Common myeloid progenitor, CD34-positive (primary cell): ENCODE measurements at regions not wholly inside any gene's neighbourhood (a gene's known extent, or its start where the extent isn't known, plus 50 kb on each side); places are given as distances from the start of the nearest gene placed in this dataset.
"Not testable (repeated sequence)": the region's sequence is repeated elsewhere in the genome, so short reads cannot be mapped to it uniquely, and the experiment has no call there.

Experiments
- CTCF ChIA-PET: fragments of 350-600 bp; sonication (Branson Sonifier 250); formaldehyde crosslinking; loops from one replicate; lab custom pipeline; 2021; ENCODE audit warnings: antibody characterized with exemption; lab: Charles Lee
- POLR2A ChIA-PET: fragments of 350-600 bp; sonication (Branson Sonifier 250); formaldehyde crosslinking; loops from one replicate; lab custom pipeline; 2021; ENCODE audit warnings: antibody characterized with exemption; lab: Charles Lee
- DNase-seq, 3 donors: peaks; one replicate each; pipeline versions ENCODE4 v3.0.0 to v3.0.0-alpha.2; 2013
- H3K27ac ChIP-seq, 2 experiments: 1 replicate in 1 of 2; 2 replicates in 1 of 2; pipeline ENCODE4 v1.7.0; 2013; ENCODE audit warnings: inconsistent platforms in 2 of 2, low read length in 2 of 2, mild to moderate bottlenecking in 2 of 2, low read depth in 1 of 2, moderate library complexity in 1 of 2; ENCODE audit not compliant: severe bottlenecking in 2 of 2, insufficient read depth in 1 of 2, poor library complexity in 1 of 2
- H3K27me3 ChIP-seq, 5 experiments: replicated peaks in 2 of 5; 1 replicate in 3 of 5; 2 replicates in 2 of 5; pipeline versions ENCODE4 v1.6.1 to v1.7.0; 2013; ENCODE audit warnings: low read length in 4 of 5, mild to moderate bottlenecking in 2 of 5, moderate library complexity in 2 of 5, inconsistent platforms in 1 of 5; ENCODE audit not compliant: insufficient read depth in 5 of 5, control insufficient read depth in 4 of 5
- H3K36me3 ChIP-seq, 4 experiments: 1 replicate in 2 of 4; 2 replicates in 2 of 4; pipeline versions ENCODE4 v1.6.1 to v1.7.0; 2013; ENCODE audit warnings: low read length in 3 of 4, control low read depth in 1 of 4, mild to moderate bottlenecking in 1 of 4; ENCODE audit not compliant: control insufficient read depth in 4 of 4, insufficient read depth in 4 of 4
- H3K4me1 ChIP-seq, 4 experiments: 1 replicate in 3 of 4; 2 replicates in 1 of 4; pipeline versions ENCODE4 v1.6.1 to v1.7.1; 2013; ENCODE audit warnings: low read length in 3 of 4, mild to moderate bottlenecking in 3 of 4, control low read depth in 1 of 4, inconsistent platforms in 1 of 4, moderate library complexity in 1 of 4; ENCODE audit not compliant: control insufficient read depth in 4 of 4, insufficient read depth in 4 of 4; ENCODE audit errors: control extremely low read depth in 1 of 4
- H3K4me3 ChIP-seq, 7 experiments: 1 replicate in 4 of 7; 2 replicates in 3 of 7; pipeline versions ENCODE4 v1.5.1 to v1.7.0; 2013; ENCODE audit warnings: mild to moderate bottlenecking in 7 of 7, low read length in 6 of 7, moderate library complexity in 6 of 7, inconsistent platforms in 2 of 7, low read depth in 2 of 7, control low read depth in 1 of 7; ENCODE audit not compliant: insufficient read depth in 4 of 7, control insufficient read depth in 1 of 7; ENCODE audit errors: extremely low read depth in 1 of 7
- H3K9me3 ChIP-seq, 5 experiments: 1 replicate in 4 of 5; 2 replicates in 1 of 5; pipeline versions ENCODE4 v1.6.1 to v1.7.1; 2013; ENCODE audit warnings: low read length in 4 of 5, mild to moderate bottlenecking in 2 of 5, inconsistent platforms in 1 of 5, low read depth in 1 of 5, moderate library complexity in 1 of 5; ENCODE audit not compliant: control insufficient read depth in 4 of 5, insufficient read depth in 2 of 5; ENCODE audit errors: control extremely low read depth in 1 of 5
- WGBS: methylation state at CpG from one replicate; pipeline ENCODE4 v1.1.5; 2013; ENCODE audit not compliant: insufficient coverage; 5-methylcytosine and 5-hydroxymethylcytosine counted together

DNA sequence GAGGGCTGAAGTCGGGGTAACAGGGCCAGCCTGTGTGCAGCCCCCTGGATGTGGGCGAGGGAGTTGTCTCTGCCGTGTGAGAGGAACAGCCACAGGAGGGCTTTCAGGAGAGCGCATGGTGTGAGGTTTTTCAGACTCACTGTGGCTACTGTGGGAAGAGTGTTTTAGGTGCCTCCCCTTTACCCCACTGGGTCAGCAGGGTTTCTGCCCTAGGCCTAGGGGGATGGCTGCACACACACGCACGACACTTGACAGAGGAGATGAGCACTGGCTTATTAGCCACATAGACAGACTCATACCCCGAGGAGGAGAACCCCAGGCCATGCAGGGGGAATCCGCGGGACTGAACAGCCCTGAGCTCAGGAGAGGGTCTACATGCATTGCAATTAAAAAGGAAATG is 70.8 kb upstream of the GOLGA6L6 start:
- POLR2A ChIA-PET, DNase-seq: not testable (repeated sequence)
- 94% methylated on average over 2 of the region's 9 CpGs for WGBS

DNA sequence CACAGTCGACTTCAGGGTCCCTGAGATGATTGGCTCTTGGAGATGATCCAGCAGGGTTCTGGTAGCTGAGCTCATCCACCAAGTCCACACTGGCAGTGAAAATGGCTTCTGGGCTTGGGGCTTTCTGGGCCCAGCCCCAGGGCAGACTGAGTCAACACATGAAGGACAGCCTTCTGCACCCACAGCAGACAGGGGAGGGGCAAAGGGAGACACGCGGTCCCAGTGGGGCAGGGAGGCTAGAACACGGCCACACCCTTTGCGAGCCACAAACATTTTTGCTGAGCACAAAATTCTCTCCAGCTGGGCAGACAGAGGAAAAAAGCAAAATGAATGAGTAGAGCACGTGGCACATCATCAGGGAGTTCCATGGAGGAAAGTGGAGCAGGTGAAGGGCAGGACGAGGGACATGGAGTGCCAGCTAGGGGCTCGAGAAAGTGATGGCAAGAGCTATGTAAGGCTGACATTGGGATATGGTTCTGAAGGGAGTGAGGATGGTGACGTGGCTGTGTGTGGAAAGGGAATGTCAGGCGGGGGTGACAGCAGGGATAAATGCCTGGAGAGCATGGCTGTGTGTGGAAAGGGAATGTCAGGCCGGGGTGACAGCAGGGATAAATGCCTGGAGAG is 70.2 kb upstream of the GOLGA6L6 start:
- POLR2A ChIA-PET, H3K4me3 ChIP-seq, H3K27ac ChIP-seq, CTCF ChIA-PET, H3K36me3 ChIP-seq, H3K4me1 ChIP-seq, H3K27me3 ChIP-seq, DNase-seq, H3K9me3 ChIP-seq: not testable (repeated sequence)
- no CpG with 5 or more reads among the region's 11 CpGs for WGBS

More for the DNA sequence above, 70.8 kb upstream of the GOLGA6L6 start:
- H3K27me3 ChIP-seq, CTCF ChIA-PET, H3K4me1 ChIP-seq, H3K4me3 ChIP-seq, H3K36me3 ChIP-seq, H3K27ac ChIP-seq, H3K9me3 ChIP-seq: not testable (repeated sequence)

DNA sequence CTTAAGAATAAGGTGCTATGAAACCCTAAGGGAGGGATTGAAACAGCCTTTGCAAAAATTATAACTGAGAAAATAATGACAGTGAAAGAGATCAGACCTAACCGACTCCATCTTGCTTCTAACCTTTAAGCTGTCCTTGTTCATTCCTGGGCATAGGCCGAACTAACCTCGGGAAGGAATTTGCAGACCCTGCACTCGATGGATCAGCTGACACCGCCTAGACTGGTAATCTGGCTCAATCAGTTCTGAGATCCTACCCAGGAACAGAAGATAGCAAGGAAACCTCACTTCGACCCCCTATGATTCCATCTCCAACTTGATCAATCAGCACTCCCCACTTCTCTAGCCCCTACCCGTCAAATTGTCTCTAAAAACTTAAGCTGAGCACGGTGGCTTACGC is 66.6 kb upstream of the GOLGA6L6 start:
- 100% methylated on average over 1 of the region's 9 CpGs for WGBS
- CTCF ChIA-PET, result not testable (repeated sequence)

GRCh38 chr15:20597245-20597644 is 55.6 kb upstream of the GOLGA6L6 start:
- H3K4me1 ChIP-seq, H3K9me3 ChIP-seq, CTCF ChIA-PET, H3K27me3 ChIP-seq, H3K36me3 ChIP-seq, DNase-seq, H3K4me3 ChIP-seq, H3K27ac ChIP-seq, POLR2A ChIA-PET: not testable (repeated sequence)
- WGBS, result no CpG with 5 or more reads among the region's 3 CpGs

More for the DNA sequence above, 66.6 kb upstream of the GOLGA6L6 start:
- POLR2A ChIA-PET, H3K9me3 ChIP-seq, H3K4me3 ChIP-seq, H3K27me3 ChIP-seq, H3K27ac ChIP-seq, DNase-seq, H3K36me3 ChIP-seq, H3K4me1 ChIP-seq: not testable (repeated sequence)

DNA sequence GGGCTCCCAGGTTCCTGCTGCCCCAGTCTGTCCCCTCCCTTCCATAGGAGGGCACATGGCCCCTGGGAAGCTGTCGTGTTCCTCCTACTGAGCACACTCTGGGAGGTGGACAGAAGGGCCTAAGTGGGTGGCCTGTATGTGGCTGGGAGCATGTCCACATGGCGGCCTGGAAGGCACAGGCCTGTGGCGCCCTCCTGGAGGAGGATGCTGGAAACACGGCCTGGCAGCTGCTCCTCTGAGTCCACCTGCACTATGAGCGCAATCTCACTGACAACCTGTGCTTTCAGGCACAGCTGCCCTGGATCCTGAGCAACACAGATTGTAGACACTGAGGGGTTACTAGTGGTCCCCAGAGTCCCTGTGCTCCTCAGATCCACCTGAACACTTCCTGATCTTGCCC is 52.6 kb upstream of the GOLGA6L6 start:
- H3K4me3 ChIP-seq, POLR2A ChIA-PET, CTCF ChIA-PET, H3K27me3 ChIP-seq, H3K36me3 ChIP-seq, H3K27ac ChIP-seq, DNase-seq, H3K4me1 ChIP-seq, H3K9me3 ChIP-seq: not testable (repeated sequence)
- WGBS, result no CpG with 5 or more reads among the region's 5 CpGs

DNA sequence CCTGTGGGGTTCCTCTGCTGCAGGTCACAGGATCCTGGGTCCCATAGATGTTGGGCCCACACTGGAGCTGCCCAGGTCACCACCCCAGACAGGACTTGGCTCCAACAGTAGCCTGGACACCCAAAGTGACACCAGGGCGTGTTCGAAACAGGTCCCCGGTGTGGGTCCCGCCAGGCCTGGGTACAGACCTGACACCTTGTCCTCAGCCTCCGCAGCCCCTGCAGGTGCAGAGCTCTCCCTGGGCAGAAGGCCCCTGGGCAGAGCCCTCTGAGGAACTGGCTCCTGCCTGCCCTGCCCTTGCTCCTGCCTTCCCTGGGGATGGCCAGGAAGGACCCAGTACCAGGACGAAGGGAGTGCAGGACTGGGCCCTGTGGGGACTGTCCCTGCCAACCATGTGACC is 50.3 kb upstream of the GOLGA6L6 start:
- H3K27me3 ChIP-seq, H3K4me1 ChIP-seq, H3K27ac ChIP-seq, POLR2A ChIA-PET, H3K36me3 ChIP-seq, DNase-seq, CTCF ChIA-PET, H3K9me3 ChIP-seq, H3K4me3 ChIP-seq: not testable (repeated sequence)
- no CpG with 5 or more reads among the region's 6 CpGs for WGBS
